ENCODE measurements at regions not wholly inside any gene's neighbourhood (a gene's known extent, or its start where the extent isn't known, plus 50 kb on each side); places are given as distances from the start of the nearest gene placed in this dataset.

- no peak for TF ChIP-seq CTCF (IDR thresholded peaks at IDR 0.05)
- TF ChIP-seq POLR2A (IDR thresholded peaks at IDR 0.05): no peak
These were observed 195.9 kb downstream of the HS3ST3A1 start for GRCh38 chr17:13405807-13406206.
